Osteocyte (in vitro differentiated cells): ENCODE measurements at regions not wholly inside any gene's neighbourhood (a gene's known extent, or its start where the extent isn't known, plus 50 kb on each side); places are given as distances from the start of the nearest gene placed in this dataset.

Source experiments
- DNase-seq: peaks from one replicate; pipeline ENCODE4 v3.0.0; 2021; ENCODE audit warnings: mixed read lengths; ENCODE audit not compliant: unreplicated experiment; ENCODE audit errors: extremely low spot score
- H3K27ac Mint-ChIP-seq: one replicate; pipeline ENCODE4 v1.8.0; 2021; ENCODE audit warnings: mild to moderate bottlenecking, mixed read lengths; ENCODE audit not compliant: unreplicated experiment
- H3K27me3 Mint-ChIP-seq: one replicate; pipeline ENCODE4 v1.8.0; 2021; ENCODE audit warnings: mixed read lengths; ENCODE audit not compliant: unreplicated experiment
- H3K36me3 Mint-ChIP-seq: one replicate; pipeline ENCODE4 v1.8.0; 2021; ENCODE audit warnings: mixed read lengths; ENCODE audit not compliant: unreplicated experiment
- H3K4me1 Mint-ChIP-seq: one replicate; pipeline ENCODE4 v1.8.0; 2021; ENCODE audit warnings: mixed read lengths; ENCODE audit not compliant: unreplicated experiment
- H3K4me3 Mint-ChIP-seq: one replicate; pipeline ENCODE4 v1.8.0; 2021; ENCODE audit warnings: mild to moderate bottlenecking, moderate library complexity, mixed read lengths; ENCODE audit not compliant: unreplicated experiment
- H3K9me3 Mint-ChIP-seq: one replicate; pipeline ENCODE4 v1.8.0; 2021; ENCODE audit warnings: mixed read lengths; ENCODE audit not compliant: unreplicated experiment
- CTCF ChIP-seq: fragments of 200-600 bp; sonication (generic); IDR thresholded peaks from 2 replicates; pipeline ENCODE4 v1.5.0; 2021; ENCODE audit warnings: antibody characterized with exemption, mild to moderate bottlenecking, moderate library complexity

DNA sequence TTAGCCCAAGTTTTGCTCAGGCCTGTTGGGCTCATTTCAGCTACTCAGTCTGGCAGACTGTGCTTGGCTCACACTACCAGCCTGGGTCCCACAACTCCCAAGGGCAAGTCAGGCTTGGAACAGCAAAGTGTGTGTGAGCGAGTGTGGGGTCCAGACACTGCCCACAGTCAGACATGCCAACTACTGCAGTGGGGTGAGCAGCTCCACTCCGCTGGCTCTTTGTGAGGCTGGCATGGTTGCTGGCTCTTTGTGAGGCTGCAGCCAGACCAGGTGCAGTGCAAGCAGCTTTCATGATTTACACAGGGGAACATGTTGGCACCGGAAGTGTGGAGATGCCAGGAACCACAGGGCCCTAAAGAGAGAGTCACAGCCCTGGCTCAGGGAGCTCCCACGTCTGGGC lies 606.7 kb upstream of the FAM174A start:
- H3K27ac Mint-ChIP-seq, result no peak overlapping the region
- no peaks in the 10 kb centered on the region for H3K27me3 Mint-ChIP-seq
- no peak for TF ChIP-seq CTCF
- no peak overlapping the region for H3K4me3 Mint-ChIP-seq
- no peaks in the 10 kb centered on the region for H3K36me3 Mint-ChIP-seq
- no peaks in the 10 kb centered on the region for H3K4me1 Mint-ChIP-seq
- H3K9me3 Mint-ChIP-seq, result no peaks in the 10 kb centered on the region
- DNase-seq, result no peak

GRCh38 chr5:99926463-99926862 lies 608.7 kb upstream of the FAM174A start:
- Mint-ChIP-seq H3K27me3 (no peaks in the 10 kb centered on the region), H3K4me3 (no peak overlapping the region), H3K9me3 (no peaks in the 10 kb centered on the region), H3K27ac (no peak overlapping the region), H3K36me3 (no peaks in the 10 kb centered on the region), H3K4me1 (no peaks in the 10 kb centered on the region)
- no peak for DNase-seq
- TF ChIP-seq CTCF, result no peak

DNA sequence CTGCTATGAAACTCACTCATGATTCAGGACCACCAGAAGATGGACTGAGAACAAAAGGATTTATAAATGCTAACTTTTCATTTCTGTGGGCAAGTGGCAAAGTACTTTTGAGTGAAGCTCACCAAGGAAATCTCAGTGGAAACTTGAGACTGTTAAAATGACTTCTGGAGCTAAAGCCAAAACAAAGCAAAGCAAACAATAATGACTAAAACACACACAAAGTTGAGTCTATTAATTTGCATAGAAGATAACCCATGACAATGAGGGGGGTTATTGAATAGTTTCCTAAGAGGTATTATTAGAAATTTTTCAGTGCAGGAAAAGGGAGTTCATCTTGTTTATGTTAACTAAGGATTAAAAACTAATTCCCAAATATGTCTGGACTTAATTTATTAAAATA lies 612.8 kb upstream of the FAM174A start:
- H3K4me1 Mint-ChIP-seq, result no peaks in the 10 kb centered on the region
- DNase-seq, result no peak
- H3K27me3 Mint-ChIP-seq, result no peaks in the 10 kb centered on the region
- no peaks in the 10 kb centered on the region for H3K36me3 Mint-ChIP-seq
- no peak for TF ChIP-seq CTCF
- no peak overlapping the region for H3K4me3 Mint-ChIP-seq
- no peak overlapping the region for H3K27ac Mint-ChIP-seq
- no peaks in the 10 kb centered on the region for H3K9me3 Mint-ChIP-seq

- H3K36me3 Mint-ChIP-seq, result no peaks in the 10 kb centered on the region
- H3K4me1 Mint-ChIP-seq, result no peaks in the 10 kb centered on the region
- no peaks in the 10 kb centered on the region for H3K9me3 Mint-ChIP-seq
- H3K4me3 Mint-ChIP-seq, result no peak overlapping the region
- H3K27ac Mint-ChIP-seq, result no peak overlapping the region
- no peak for DNase-seq
- no peaks in the 10 kb centered on the region for H3K27me3 Mint-ChIP-seq
- no peak for TF ChIP-seq CTCF
Measured at GRCh38 chr5:99911971-99912370, 623.2 kb upstream of the FAM174A start.

DNA sequence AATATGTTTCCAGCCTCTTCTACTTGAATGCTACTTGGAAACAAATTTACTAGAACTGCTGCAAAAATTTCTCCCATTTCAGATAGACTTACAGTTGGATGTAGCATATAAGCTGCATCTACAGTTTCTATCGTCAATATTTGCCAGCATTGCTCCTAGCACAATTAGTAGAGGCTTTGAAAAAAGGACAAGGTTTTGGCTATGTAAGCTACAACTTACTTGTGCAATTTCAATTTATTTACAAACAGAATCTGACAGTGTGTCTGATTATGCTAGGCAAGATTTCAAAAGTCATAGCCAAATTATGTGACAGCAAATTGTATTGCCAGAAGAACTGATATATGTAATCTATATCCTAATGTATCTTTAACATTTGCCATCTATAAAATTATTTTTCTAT lies 628.4 kb upstream of the FAM174A start:
- no peak for DNase-seq
- Mint-ChIP-seq H3K27me3 (no peaks in the 10 kb centered on the region), H3K4me3 (no peak overlapping the region), H3K27ac (no peak overlapping the region), H3K4me1 (no peaks in the 10 kb centered on the region), H3K36me3 (no peaks in the 10 kb centered on the region), H3K9me3 (no peaks in the 10 kb centered on the region)
- TF ChIP-seq CTCF, result no peak
